GM12872 (cell line): ENCODE measurements at regions not wholly inside any gene's neighbourhood (a gene's known extent, or its start where the extent isn't known, plus 50 kb on each side); places are given as distances from the start of the nearest gene placed in this dataset.
A peak's percentile ranks its signal among the peaks of the same experiment; 100 is the strongest.

Experiments used
- CTCF ChIP-seq: IDR thresholded peaks from 3 replicates; pipeline ENCODE4 v1.5.1; 2011; ENCODE audit warnings: low read depth, mild to moderate bottlenecking, low read length, moderate library complexity; ENCODE audit not compliant: insufficient read depth

GRCh38 chr15:98167722-98168268 is 207.3 kb downstream of the ARRDC4 start:
- no peak for TF ChIP-seq CTCF

GRCh38 chr15:98169551-98169950 is 209.0 kb downstream of the ARRDC4 start:
- no peak for TF ChIP-seq CTCF

- no peak for TF ChIP-seq CTCF
Measured at GRCh38 chr15:98174286-98174685, 213.8 kb downstream of the ARRDC4 start.

- TF ChIP-seq CTCF: no peak
Measured at GRCh38 chr15:98174841-98175240, 214.3 kb downstream of the ARRDC4 start.

GRCh38 chr15:98177966-98178592 is 217.6 kb downstream of the ARRDC4 start:
- TF ChIP-seq CTCF: peak; percentile 54

- no peak for TF ChIP-seq CTCF
Measured at GRCh38 chr15:98178861-98179260, 218.4 kb downstream of the ARRDC4 start.

- no peak for TF ChIP-seq CTCF
Measured at GRCh38 chr15:98187549-98187948, 227.0 kb downstream of the ARRDC4 start.
